ENCODE measurements at regions not wholly inside any gene's neighbourhood (a gene's known extent, or its start where the extent isn't known, plus 50 kb on each side); places are given as distances from the start of the nearest gene placed in this dataset.

GRCh38 chr4:24260923-24261564, 323.3 kb downstream of the DHX15 start:
- TF ChIP-seq, protein P1, sequence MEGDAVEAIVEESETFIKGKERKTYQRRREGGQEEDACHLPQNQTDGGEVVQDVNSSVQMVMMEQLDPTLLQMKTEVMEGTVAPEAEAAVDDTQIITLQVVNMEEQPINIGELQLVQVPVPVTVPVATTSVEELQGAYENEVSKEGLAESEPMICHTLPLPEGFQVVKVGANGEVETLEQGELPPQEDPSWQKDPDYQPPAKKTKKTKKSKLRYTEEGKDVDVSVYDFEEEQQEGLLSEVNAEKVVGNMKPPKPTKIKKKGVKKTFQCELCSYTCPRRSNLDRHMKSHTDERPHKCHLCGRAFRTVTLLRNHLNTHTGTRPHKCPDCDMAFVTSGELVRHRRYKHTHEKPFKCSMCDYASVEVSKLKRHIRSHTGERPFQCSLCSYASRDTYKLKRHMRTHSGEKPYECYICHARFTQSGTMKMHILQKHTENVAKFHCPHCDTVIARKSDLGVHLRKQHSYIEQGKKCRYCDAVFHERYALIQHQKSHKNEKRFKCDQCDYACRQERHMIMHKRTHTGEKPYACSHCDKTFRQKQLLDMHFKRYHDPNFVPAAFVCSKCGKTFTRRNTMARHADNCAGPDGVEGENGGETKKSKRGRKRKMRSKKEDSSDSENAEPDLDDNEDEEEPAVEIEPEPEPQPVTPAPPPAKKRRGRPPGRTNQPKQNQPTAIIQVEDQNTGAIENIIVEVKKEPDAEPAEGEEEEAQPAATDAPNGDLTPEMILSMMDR (IDR thresholded peaks at IDR 0.05): no peak
- TF ChIP-seq POLR2A (IDR thresholded peaks at IDR 0.05) (no peak), EP300 (IDR thresholded peaks at IDR 0.05) (no peak), POLR2AphosphoS5 (IDR thresholded peaks at IDR 0.05) (no peak)

Measured in suprapubic skin (tissue), 4 donors.